WERI-Rb-1 (cell line): ENCODE measurements at regions not wholly inside any gene's neighbourhood (a gene's known extent, or its start where the extent isn't known, plus 50 kb on each side); places are given as distances from the start of the nearest gene placed in this dataset.

Experiments used
- DNase-seq: peaks from one replicate; pipeline ENCODE4 v3.0.0-alpha.2; 2020
- H3K27ac ChIP-seq: fragments of 250-450 bp; sonication (Bioruptor Pico); 2 replicates; pipeline ENCODE4 v1.5.1; 2020; ENCODE audit warnings: mild to moderate bottlenecking, moderate library complexity
- H3K27me3 ChIP-seq: fragments of 250-450 bp; sonication (Bioruptor Pico); 2 replicates; pipeline ENCODE4 v1.5.1; 2021; ENCODE audit warnings: mild to moderate bottlenecking, low read depth, moderate library complexity; ENCODE audit not compliant: insufficient read depth, severe bottlenecking
- H3K36me3 ChIP-seq: fragments of 250-450 bp; sonication (Bioruptor Pico); 2 replicates; pipeline ENCODE4 v1.5.1; 2020; ENCODE audit warnings: mild to moderate bottlenecking, moderate library complexity
- H3K4me3 ChIP-seq: 2 replicates; pipeline ENCODE4 v1.5.1; 2011; ENCODE audit warnings: low read depth, mild to moderate bottlenecking, control low read depth, low read length
- H3K9me3 ChIP-seq: fragments of 250-450 bp; sonication (Bioruptor Pico); 2 replicates; pipeline ENCODE4 v1.5.1; 2021; ENCODE audit warnings: mild to moderate bottlenecking, moderate library complexity; ENCODE audit not compliant: severe bottlenecking
- CTCF ChIP-seq: IDR thresholded peaks from 2 replicates; pipeline ENCODE4 v1.5.1; 2011; ENCODE audit warnings: low read depth, mild to moderate bottlenecking, control low read depth, inconsistent platforms, low read length

GRCh38 chr3:148435534-148435933 is 262.2 kb upstream of the AGTR1 start:
- DNase-seq: no peak
- Histone ChIP-seq H3K27me3 (no peaks in the 10 kb centered on the region), H3K4me3 (no peak overlapping the region), H3K27ac (no peak overlapping the region), H3K9me3 (no peaks in the 10 kb centered on the region), H3K36me3 (no peaks in the 10 kb centered on the region)
- TF ChIP-seq CTCF: no peak

GRCh38 chr3:148439254-148439822 is 258.4 kb upstream of the AGTR1 start:
- Histone ChIP-seq H3K27me3 (no peaks in the 10 kb centered on the region), H3K36me3 (no peaks in the 10 kb centered on the region), H3K27ac (no peak overlapping the region), H3K4me3 (no peak overlapping the region), H3K9me3 (no peaks in the 10 kb centered on the region)
- no peak for DNase-seq
- no peak for TF ChIP-seq CTCF

DNA sequence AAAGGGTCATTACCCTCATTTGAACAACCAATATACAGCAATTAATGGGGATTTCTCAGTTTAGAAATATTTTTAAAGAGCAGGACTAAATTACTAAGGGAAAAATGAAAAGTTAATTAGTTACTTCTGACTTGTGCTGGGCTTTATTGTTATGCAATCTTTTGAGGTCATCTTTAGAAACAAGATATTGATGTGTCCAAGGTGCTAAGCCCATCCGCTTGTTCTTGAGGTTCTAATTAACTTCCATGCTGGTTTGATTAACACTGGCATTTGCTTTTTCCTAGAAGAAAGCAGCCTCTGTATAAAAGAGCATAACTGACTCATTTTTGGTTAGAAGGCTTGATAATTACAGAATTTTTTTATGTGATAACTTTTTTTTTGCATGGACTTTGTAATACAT is 256.5 kb upstream of the AGTR1 start:
- Histone ChIP-seq H3K27ac (no peak overlapping the region), H3K27me3 (no peaks in the 10 kb centered on the region)

GRCh38 chr3:148450819-148451218 is 246.9 kb upstream of the AGTR1 start:
- no peaks in the 10 kb centered on the region for H3K27me3 ChIP-seq
- no peak overlapping the region for H3K27ac ChIP-seq
- no peak for TF ChIP-seq CTCF
- H3K9me3 ChIP-seq: no peaks in the 10 kb centered on the region
- no peaks in the 10 kb centered on the region for H3K36me3 ChIP-seq
- no peak for DNase-seq
- H3K4me3 ChIP-seq: no peak overlapping the region

More for the DNA sequence above, 256.5 kb upstream of the AGTR1 start:
- TF ChIP-seq CTCF: no peak
- Histone ChIP-seq H3K4me3 (no peak overlapping the region), H3K9me3 (no peaks in the 10 kb centered on the region), H3K36me3 (no peaks in the 10 kb centered on the region)
- no peak for DNase-seq

- no peaks in the 10 kb centered on the region for H3K36me3 ChIP-seq
- no peak for DNase-seq
- no peak for TF ChIP-seq CTCF
- no peak overlapping the region for H3K27ac ChIP-seq
- H3K27me3 ChIP-seq: no peaks in the 10 kb centered on the region
- H3K9me3 ChIP-seq: no peaks in the 10 kb centered on the region
- no peak overlapping the region for H3K4me3 ChIP-seq
Measured at GRCh38 chr3:148451969-148452368, 245.7 kb upstream of the AGTR1 start.

GRCh38 chr3:148453781-148454191 is 243.9 kb upstream of the AGTR1 start:
- no peak for TF ChIP-seq CTCF
- no peaks in the 10 kb centered on the region for H3K9me3 ChIP-seq
- DNase-seq: no peak
- H3K4me3 ChIP-seq: no peak overlapping the region
- H3K27ac ChIP-seq: no peak overlapping the region
- no peaks in the 10 kb centered on the region for H3K36me3 ChIP-seq
- H3K27me3 ChIP-seq: no peaks in the 10 kb centered on the region
